Neuronal stem cell (in vitro differentiated cells): ENCODE measurements at regions not wholly inside any gene's neighbourhood (a gene's known extent, or its start where the extent isn't known, plus 50 kb on each side); places are given as distances from the start of the nearest gene placed in this dataset.

Experiments used
- DNase-seq: peaks from one replicate; pipeline ENCODE4 v3.0.0-alpha.2; 2013; ENCODE audit warnings: low spot score
- H2AFZ ChIP-seq: one replicate; pipeline ENCODE4 v1.6.1; 2013; ENCODE audit warnings: mild to moderate bottlenecking, low read length, inconsistent platforms
- H2AK5ac ChIP-seq: 2 replicates; pipeline ENCODE4 v1.6.1; 2013; ENCODE audit warnings: low read depth, mild to moderate bottlenecking, inconsistent platforms, low read length, moderate library complexity, mixed read lengths
- H2BK120ac ChIP-seq: 2 replicates; pipeline ENCODE4 v1.6.1; 2013; ENCODE audit warnings: low read depth, mild to moderate bottlenecking, inconsistent platforms, low read length, moderate library complexity, mixed read lengths
- H2BK12ac ChIP-seq: one replicate; pipeline ENCODE4 v1.6.1; 2013; ENCODE audit warnings: low read length, inconsistent platforms
- H2BK15ac ChIP-seq: 2 replicates; pipeline ENCODE4 v1.6.1; 2013; ENCODE audit warnings: mild to moderate bottlenecking, low read length, inconsistent platforms, mixed read lengths
- H2BK5ac ChIP-seq: one replicate; pipeline ENCODE4 v1.6.1; 2013; ENCODE audit warnings: inconsistent platforms, mild to moderate bottlenecking, low read length, moderate library complexity
- H3K14ac ChIP-seq: one replicate; pipeline ENCODE4 v1.6.1; 2013; ENCODE audit warnings: low read length, inconsistent platforms
- H3K18ac ChIP-seq: 2 replicates; pipeline ENCODE4 v1.6.1; 2013; ENCODE audit warnings: low read length, inconsistent platforms
- H3K23ac ChIP-seq: 2 replicates; pipeline ENCODE4 v1.6.1; 2013; ENCODE audit warnings: low read depth, mild to moderate bottlenecking, mixed read lengths, low read length, inconsistent platforms; ENCODE audit not compliant: poor library complexity
- H3K27ac ChIP-seq: replicated peaks from 3 replicates; pipeline ENCODE4 v1.5.1; 2013; ENCODE audit warnings: low read length, inconsistent platforms
- H3K27me3 ChIP-seq, 3 experiments: 2 replicates each; pipeline ENCODE4 v1.6.1; 2013; ENCODE audit warnings: low read length in 3 of 3, mild to moderate bottlenecking in 2 of 3, inconsistent platforms in 1 of 3, low read depth in 1 of 3, mixed read lengths in 1 of 3, moderate library complexity in 1 of 3; ENCODE audit not compliant: control insufficient read depth in 3 of 3, insufficient read depth in 3 of 3
- H3K36me3 ChIP-seq, 2 donors: replicated peaks in 1 of 2; 2 replicates each; pipeline ENCODE4 v1.6.1; 2013; ENCODE audit warnings: low read length in 2 of 2; ENCODE audit not compliant: control insufficient read depth in 2 of 2, insufficient read depth in 2 of 2
- H3K4ac ChIP-seq: 2 replicates; pipeline ENCODE4 v1.6.1; 2013; ENCODE audit warnings: inconsistent platforms, mild to moderate bottlenecking, low read length, moderate library complexity
- H3K4me1 ChIP-seq, 2 donors: 1 replicate in 1 of 2; 2 replicates in 1 of 2; pipeline ENCODE4 v1.6.1; 2013; ENCODE audit warnings: low read length in 2 of 2, low read depth in 1 of 2; ENCODE audit not compliant: control insufficient read depth in 2 of 2, insufficient read depth in 1 of 2
- H3K4me2 ChIP-seq: one replicate; pipeline ENCODE4 v1.6.1; 2013; ENCODE audit warnings: mild to moderate bottlenecking, low read length, inconsistent platforms; ENCODE audit not compliant: insufficient read depth, poor library complexity, severe bottlenecking
- H3K4me3 ChIP-seq, 2 donors: 2 replicates each; pipeline ENCODE4 v1.5.1; 2013; ENCODE audit warnings: low read length in 2 of 2, mild to moderate bottlenecking in 2 of 2, inconsistent platforms in 1 of 2, moderate library complexity in 1 of 2
- H3K79me1 ChIP-seq: one replicate; pipeline ENCODE4 v1.6.1; 2013; ENCODE audit warnings: low read depth, mild to moderate bottlenecking, inconsistent platforms, low read length, moderate library complexity
- H3K9ac ChIP-seq: one replicate; pipeline ENCODE4 v1.6.1; 2013; ENCODE audit warnings: mild to moderate bottlenecking, low read depth, low read length, inconsistent platforms; ENCODE audit not compliant: poor library complexity
- H3K9me3 ChIP-seq, 2 donors: replicated peaks in 1 of 2; 2 replicates each; pipeline versions ENCODE3 to v1.6.1; 2013; ENCODE audit warnings: low read length in 2 of 2, mild to moderate bottlenecking in 2 of 2, inconsistent platforms in 1 of 2, low read depth in 1 of 2, mixed read lengths in 1 of 2, moderate library complexity in 1 of 2; ENCODE audit not compliant: control insufficient read depth in 2 of 2, insufficient read depth in 1 of 2
- H4K8ac ChIP-seq: one replicate; pipeline ENCODE4 v1.6.1; 2013; ENCODE audit warnings: low read depth, mild to moderate bottlenecking, inconsistent platforms, low read length, moderate library complexity
- H4K91ac ChIP-seq: one replicate; pipeline ENCODE4 v1.6.1; 2013; ENCODE audit warnings: low read length, low read depth, mild to moderate bottlenecking, inconsistent platforms; ENCODE audit not compliant: poor library complexity
- WGBS, 2 donors: extraction: QIAGEN DNeasy Blood & Tissue Kit; methylation state at CpG; one replicate each; pipeline ENCODE4 v1.1.7; 2013; ENCODE audit warnings: missing lambda C conversion rate in 2 of 2, mixed read lengths in 1 of 2; ENCODE audit not compliant: insufficient read length in 2 of 2, insufficient replicate concordance in 1 of 2; ENCODE audit errors: extremely low coverage in 2 of 2; 5-methylcytosine and 5-hydroxymethylcytosine counted together

GRCh38 chr4:125772680-125773079 lies 457.9 kb downstream of the FAT4 start:
- Histone ChIP-seq H3K4me2 (no peak overlapping the region), H3K27me3 (no peaks in the 10 kb centered on the region), H3K4me1 (no peaks in the 10 kb centered on the region), H4K91ac (no peak overlapping the region), H4K8ac (no peak overlapping the region), H2AFZ (no peak overlapping the region), H3K18ac (no peak overlapping the region), H2AK5ac (no peak overlapping the region), H2BK12ac (no peak overlapping the region), H2BK5ac (no peak overlapping the region), H2BK120ac (no peak overlapping the region), H3K79me1 (no peaks in the 10 kb centered on the region), H3K9ac (no peak overlapping the region), H3K4ac (no peak overlapping the region), H3K4me3 (no peak overlapping the region), H3K9me3 (peaks cover 2 to 8% of the 10 kb centered on the region in 2 donors), H2BK15ac (no peak overlapping the region), H3K27ac (no peak overlapping the region), H3K14ac (no peak overlapping the region), H3K36me3 (no peaks in the 10 kb centered on the region), H3K23ac (no peak overlapping the region)
- WGBS, 2 donors = no CpG with 5 or more reads among the region's 1 CpG
- no peak for DNase-seq

GRCh38 chr4:125773502-125773901 lies 458.7 kb downstream of the FAT4 start:
- Histone ChIP-seq H2AFZ (no peak overlapping the region), H2AK5ac (no peak overlapping the region), H4K8ac (no peak overlapping the region), H2BK120ac (no peak overlapping the region), H3K14ac (no peak overlapping the region), H4K91ac (no peak overlapping the region), H3K4ac (no peak overlapping the region), H3K79me1 (no peaks in the 10 kb centered on the region), H3K4me3 (no peak overlapping the region), H3K9ac (no peak overlapping the region), H3K36me3 (no peaks in the 10 kb centered on the region), H3K27me3 (no peaks in the 10 kb centered on the region), H2BK5ac (no peak overlapping the region), H3K4me2 (no peak overlapping the region), H2BK12ac (no peak overlapping the region), H3K4me1 (no peaks in the 10 kb centered on the region), H2BK15ac (no peak overlapping the region), H3K18ac (no peak overlapping the region), H3K27ac (no peak overlapping the region), H3K23ac (no peak overlapping the region), H3K9me3 (peaks cover 2 to 8% of the 10 kb centered on the region in 2 donors)
- no peak for DNase-seq
- WGBS, 2 donors = no CpG with 5 or more reads among the region's 1 CpG

- Histone ChIP-seq H2BK15ac (no peak overlapping the region), H4K91ac (no peak overlapping the region), H2BK12ac (no peak overlapping the region), H3K4me3 (no peak overlapping the region), H4K8ac (no peak overlapping the region), H2BK5ac (no peak overlapping the region), H3K9me3 (peaks cover 2 to 8% of the 10 kb centered on the region in 2 donors), H3K14ac (no peak overlapping the region), H2AK5ac (no peak overlapping the region), H2BK120ac (no peak overlapping the region), H3K79me1 (no peaks in the 10 kb centered on the region), H3K4me2 (no peak overlapping the region), H3K36me3 (no peaks in the 10 kb centered on the region), H3K23ac (no peak overlapping the region), H3K4me1 (no peaks in the 10 kb centered on the region), H3K9ac (no peak overlapping the region), H3K27me3 (no peaks in the 10 kb centered on the region), H2AFZ (no peak overlapping the region), H3K4ac (no peak overlapping the region), H3K18ac (no peak overlapping the region), H3K27ac (no peak overlapping the region)
- whole genome bisulfite sequencing, 2 donors = no CpG with 5 or more reads among the region's 2 CpGs
- no peak for DNase-seq
Measured at GRCh38 chr4:125773931-125774330, 459.2 kb downstream of the FAT4 start.

GRCh38 chr4:125776146-125776545 lies 461.4 kb downstream of the FAT4 start:
- Histone ChIP-seq H2AFZ (no peak overlapping the region), H3K23ac (no peak overlapping the region), H2BK5ac (no peak overlapping the region), H3K4me2 (no peak overlapping the region), H2BK12ac (no peak overlapping the region), H3K18ac (no peak overlapping the region), H3K4me1 (no peaks in the 10 kb centered on the region), H3K79me1 (no peaks in the 10 kb centered on the region), H4K8ac (no peak overlapping the region), H4K91ac (no peak overlapping the region), H3K36me3 (no peaks in the 10 kb centered on the region), H3K27me3 (no peaks in the 10 kb centered on the region), H2AK5ac (no peak overlapping the region), H2BK15ac (no peak overlapping the region), H3K14ac (no peak overlapping the region), H3K9ac (no peak overlapping the region), H3K4me3 (no peak overlapping the region), H2BK120ac (no peak overlapping the region), H3K9me3 (peaks cover 2 to 8% of the 10 kb centered on the region in 2 donors), H3K4ac (no peak overlapping the region), H3K27ac (no peak overlapping the region)
- no CpG with 5 or more reads among the region's 4 CpGs for WGBS, 2 donors
- no peak for DNase-seq
